SK-N-SH (cell line): ENCODE measurements at regions not wholly inside any gene's neighbourhood (a gene's known extent, or its start where the extent isn't known, plus 50 kb on each side); places are given as distances from the start of the nearest gene placed in this dataset.

Source experiments
- CTCF ChIA-PET: fragments of 300-600, 350-600 bp; formaldehyde crosslinking; extraction: SDS; loops from one replicate; lab custom pipeline; 2021; lab: Yijun Ruan, JAX
- POLR2A ChIA-PET: fragments of 350-600 bp; sonication (Branson Sonifier 250); formaldehyde crosslinking; extraction: SDS; loops from one replicate; lab custom pipeline; 2020; ENCODE audit warnings: antibody characterized with exemption, inconsistent platforms; lab: Yijun Ruan, JAX
- DNase-seq: peaks from one replicate; pipeline ENCODE4 v3.0.0; 2012
- H2AFZ ChIP-seq: fragments of 200-600 bp; sonication (generic); 2 replicates; pipeline ENCODE4 v1.8.1; 2016; ENCODE audit warnings: antibody characterized with exemption, mild to moderate bottlenecking, low read depth
- H3F3A ChIP-seq: fragments of 200-600 bp; sonication (generic); replicated peaks from 2 replicates; pipeline ENCODE3; 2016; ENCODE audit warnings: antibody characterized with exemption, mild to moderate bottlenecking; ENCODE audit not compliant: insufficient read depth
- H3K27ac ChIP-seq, 2 experiments: fragments of 200-500 bp in 1 of 2; fragments of 200-600 bp in 1 of 2; sonication (Bioruptor generic) in 1 of 2; sonication (generic), shearing (Covaris generic) in 1 of 2; 2 replicates each; pipeline versions ENCODE4 v1.5.1 to v1.6.1; 2014 to 2016; ENCODE audit warnings: low read depth in 2 of 2, inconsistent platforms in 1 of 2, low read length in 1 of 2, mild to moderate bottlenecking in 1 of 2, mixed read lengths in 1 of 2
- H3K27me3 ChIP-seq: fragments of 200-600 bp; sonication (generic), shearing (Covaris generic); 2 replicates; pipeline ENCODE4 v1.6.1; 2016; ENCODE audit warnings: mixed run types; ENCODE audit not compliant: insufficient read depth
- H3K36me3 ChIP-seq, 2 experiments: fragments of 200-500 bp in 1 of 2; fragments of 200-600 bp in 1 of 2; sonication (Bioruptor generic) in 1 of 2; sonication (generic) in 1 of 2; replicated peaks in 1 of 2; 2 replicates each; pipeline versions ENCODE3 to v1.5.1; 2014 to 2016; ENCODE audit warnings: low read length in 1 of 2, mild to moderate bottlenecking in 1 of 2; ENCODE audit not compliant: insufficient read depth in 2 of 2, control insufficient read depth in 1 of 2
- H3K4me1 ChIP-seq, 2 experiments: fragments of 200-500 bp in 1 of 2; fragments of 200-600 bp in 1 of 2; sonication (Bioruptor generic) in 1 of 2; sonication (generic), shearing (Covaris generic) in 1 of 2; 2 replicates each; pipeline versions ENCODE4 v1.5.1 to v1.6.1; 2014 to 2016; ENCODE audit warnings: low read depth in 1 of 2, low read length in 1 of 2, mixed run types in 1 of 2; ENCODE audit not compliant: insufficient read depth in 2 of 2, control insufficient read depth in 1 of 2
- H3K4me2 ChIP-seq: fragments of 200-600 bp; sonication (generic), shearing (Covaris generic); 2 replicates; pipeline ENCODE4 v1.6.1; 2017; ENCODE audit warnings: mixed run types
- H3K4me3 ChIP-seq, 2 experiments: fragments of 200-500 bp in 1 of 2; fragments of 200-600 bp in 1 of 2; sonication (Bioruptor generic) in 1 of 2; sonication (generic), shearing (Covaris generic) in 1 of 2; 2 replicates each; pipeline versions ENCODE4 v1.5.1 to v1.8.1; 2014 to 2016; ENCODE audit warnings: low read depth in 2 of 2, inconsistent platforms in 1 of 2, low read length in 1 of 2, mild to moderate bottlenecking in 1 of 2, mixed read lengths in 1 of 2, moderate library complexity in 1 of 2
- H3K79me2 ChIP-seq: fragments of 200-600 bp; sonication (generic); 2 replicates; pipeline ENCODE4 v1.8.1; 2017; ENCODE audit warnings: mild to moderate bottlenecking; ENCODE audit not compliant: insufficient read depth
- H3K9ac ChIP-seq: fragments of 200-600 bp; sonication (generic); 2 replicates; pipeline ENCODE4 v1.6.1; 2017; ENCODE audit warnings: mixed run types
- H3K9me2 ChIP-seq: fragments of 200-600 bp; sonication (generic); 2 replicates; pipeline ENCODE4 v1.6.1; 2017; ENCODE audit warnings: mixed run types
- H3K9me3 ChIP-seq: fragments of 200-600 bp; sonication (generic); 2 replicates; pipeline ENCODE4 v1.6.1; 2017; ENCODE audit warnings: mixed run types, mild to moderate bottlenecking, moderate library complexity
- H4K20me1 ChIP-seq: fragments of 200-600 bp; sonication (generic); 2 replicates; pipeline ENCODE4 v1.6.1; 2017; ENCODE audit warnings: mild to moderate bottlenecking, mixed run types; ENCODE audit not compliant: insufficient read depth
- MEF2A ChIP-seq: IDR thresholded peaks from 2 replicates; pipeline ENCODE4 v1.4.0; 2012; ENCODE audit warnings: low read depth, borderline replicate concordance
- MXI1 ChIP-seq: IDR thresholded peaks from 2 replicates; pipeline ENCODE4 v1.6.1; 2012; ENCODE audit warnings: mild to moderate bottlenecking, low read depth, low read length, improper control_type of control experiment
- NFIC ChIP-seq: IDR thresholded peaks from 2 replicates; pipeline ENCODE4 v1.4.0; 2012; ENCODE audit warnings: borderline replicate concordance
- NRF1 ChIP-seq: IDR thresholded peaks from 2 replicates; pipeline ENCODE4 v1.6.1; 2012; ENCODE audit warnings: low read depth, mild to moderate bottlenecking, low read length
- SIN3A ChIP-seq: IDR thresholded peaks from 2 replicates; pipeline ENCODE4 v1.6.1; 2012; ENCODE audit warnings: low read depth, mild to moderate bottlenecking, low read length, moderate library complexity, borderline replicate concordance
- SMC3 ChIP-seq: IDR thresholded peaks from 2 replicates; pipeline ENCODE4 v1.6.1; 2012; ENCODE audit warnings: low read depth, low read length, improper control_type of control experiment
- TAF1 ChIP-seq: IDR thresholded peaks from 2 replicates; pipeline ENCODE4 v1.6.1; 2012; ENCODE audit warnings: low read depth, mild to moderate bottlenecking, low read length, moderate library complexity, borderline replicate concordance
- WGBS: methylation state at CpG from one replicate; pipeline ENCODE4 v1.1.6; 2017; ENCODE audit warnings: low lambda C conversion rate; 5-methylcytosine and 5-hydroxymethylcytosine counted together
- TF ChIP-seq, protein P1 (sequence below): IDR thresholded peaks from 2 replicates; pipeline ENCODE4; 2012
- TF ChIP-seq, protein P2 (sequence below): fragments of 150-350 bp; IDR thresholded peaks from 2 replicates; pipeline ENCODE4 v1.6.1; 2016; ENCODE audit warnings: mild to moderate bottlenecking, low read depth, low read length

DNA sequence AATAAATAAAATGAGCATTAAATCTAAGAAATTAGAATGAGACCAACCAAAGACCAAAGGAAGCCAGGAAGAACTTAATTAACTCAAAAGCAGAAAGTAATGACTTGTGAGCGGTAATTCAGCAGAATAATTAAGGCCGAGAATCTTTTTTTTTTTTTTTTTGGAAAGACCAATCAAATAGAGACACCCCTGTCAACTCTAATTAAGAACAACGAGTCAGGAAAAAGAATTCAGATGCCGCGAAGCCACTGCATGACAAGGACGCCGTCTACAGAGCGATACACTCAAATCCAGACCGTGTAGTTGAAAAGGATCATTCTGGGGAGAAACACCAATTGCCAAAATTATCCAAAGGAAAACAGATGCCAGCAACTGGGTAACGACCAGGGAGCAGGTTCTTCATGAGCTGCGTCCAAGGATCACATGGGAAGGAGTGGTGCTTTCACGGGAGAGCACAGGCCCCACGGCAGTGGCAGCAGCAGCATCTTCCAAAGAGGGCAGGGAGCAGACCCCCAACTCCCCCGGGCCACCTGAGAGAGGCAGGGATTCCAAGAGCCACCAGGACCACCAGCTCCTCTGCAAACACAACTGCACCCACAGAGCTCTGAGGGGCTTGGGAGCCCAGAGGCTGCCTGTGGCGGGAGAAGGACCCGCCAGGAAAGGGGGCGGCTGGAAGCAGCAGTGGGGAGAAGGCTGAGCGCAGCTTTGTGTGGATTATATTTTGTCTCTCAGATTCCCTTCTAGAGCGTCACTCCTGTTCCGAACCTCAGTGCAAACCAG is 469.8 kb downstream of the BRD1 start:
- TF ChIP-seq SMC3 (no peak), TAF1 (no peak), NFIC (no peak), SIN3A (no peak), NRF1 (no peak), MEF2A (no peak)
- CTCF ChIA-PET, result no interaction called here

DNA sequence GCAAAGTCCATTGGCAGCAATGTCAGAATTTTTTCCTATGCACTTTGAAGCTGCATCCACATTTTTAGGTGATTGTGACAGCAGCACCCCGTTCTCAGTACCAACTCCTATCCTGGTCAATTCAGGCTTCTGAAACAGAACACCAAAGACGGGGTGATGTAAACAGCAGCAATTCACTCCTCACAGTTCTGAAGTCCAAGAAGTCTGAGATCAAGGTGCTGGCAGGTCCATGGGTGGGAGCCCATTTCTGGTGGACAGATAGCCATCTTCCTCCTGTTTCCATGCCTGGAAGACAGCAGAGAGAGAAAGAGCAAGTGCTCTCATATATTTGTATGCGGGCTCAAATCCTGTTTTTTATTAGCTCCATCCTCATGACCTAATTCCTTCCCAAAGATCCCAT is 471.2 kb downstream of the BRD1 start:
- no peak overlapping the region for H2AFZ ChIP-seq
- no peak overlapping the region for H3K4me2 ChIP-seq
- no peaks in the 10 kb centered on the region for H3K4me1 ChIP-seq
- H4K20me1 ChIP-seq, result no peaks in the 10 kb centered on the region
- no peaks in the 10 kb centered on the region for H3K79me2 ChIP-seq
- no peak overlapping the region for H3K9ac ChIP-seq
- no peak for DNase-seq
- 6% methylated on average over 3 of the region's 3 CpGs for WGBS
- H3K4me3 ChIP-seq, result no peak overlapping the region
- H3F3A ChIP-seq, result no peaks in the 10 kb centered on the region
- no peak overlapping the region for H3K27ac ChIP-seq
- TF ChIP-seq, protein P1, sequence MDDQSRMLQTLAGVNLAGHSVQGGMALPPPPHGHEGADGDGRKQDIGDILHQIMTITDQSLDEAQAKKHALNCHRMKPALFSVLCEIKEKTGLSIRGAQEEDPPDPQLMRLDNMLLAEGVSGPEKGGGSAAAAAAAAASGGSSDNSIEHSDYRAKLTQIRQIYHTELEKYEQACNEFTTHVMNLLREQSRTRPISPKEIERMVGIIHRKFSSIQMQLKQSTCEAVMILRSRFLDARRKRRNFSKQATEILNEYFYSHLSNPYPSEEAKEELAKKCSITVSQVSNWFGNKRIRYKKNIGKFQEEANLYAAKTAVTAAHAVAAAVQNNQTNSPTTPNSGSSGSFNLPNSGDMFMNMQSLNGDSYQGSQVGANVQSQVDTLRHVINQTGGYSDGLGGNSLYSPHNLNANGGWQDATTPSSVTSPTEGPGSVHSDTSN, result no peak
- TF ChIP-seq MXI1, result no peak
- TF ChIP-seq, protein P2, sequence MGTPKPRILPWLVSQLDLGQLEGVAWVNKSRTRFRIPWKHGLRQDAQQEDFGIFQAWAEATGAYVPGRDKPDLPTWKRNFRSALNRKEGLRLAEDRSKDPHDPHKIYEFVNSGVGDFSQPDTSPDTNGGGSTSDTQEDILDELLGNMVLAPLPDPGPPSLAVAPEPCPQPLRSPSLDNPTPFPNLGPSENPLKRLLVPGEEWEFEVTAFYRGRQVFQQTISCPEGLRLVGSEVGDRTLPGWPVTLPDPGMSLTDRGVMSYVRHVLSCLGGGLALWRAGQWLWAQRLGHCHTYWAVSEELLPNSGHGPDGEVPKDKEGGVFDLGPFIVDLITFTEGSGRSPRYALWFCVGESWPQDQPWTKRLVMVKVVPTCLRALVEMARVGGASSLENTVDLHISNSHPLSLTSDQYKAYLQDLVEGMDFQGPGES, result no peak
- ChIA-PET POLR2A (no interaction called here), CTCF (no interaction called here)
- H3K36me3 ChIP-seq, result no peaks in the 10 kb centered on the region
- no peaks in the 10 kb centered on the region for H3K9me2 ChIP-seq
- peaks cover 13% of the 10 kb centered on the region; the same call in 1 of the 2 replicates for H3K27me3 ChIP-seq
- no peaks in the 10 kb centered on the region for H3K9me3 ChIP-seq

More for the DNA sequence above, 469.8 kb downstream of the BRD1 start:
- Histone ChIP-seq H3K9ac (no peak overlapping the region), H3K4me2 (no peak overlapping the region), H3F3A (no peaks in the 10 kb centered on the region), H4K20me1 (no peaks in the 10 kb centered on the region), H3K27ac (no peak overlapping the region), H3K9me3 (no peaks in the 10 kb centered on the region), H3K79me2 (no peaks in the 10 kb centered on the region), H3K9me2 (no peaks in the 10 kb centered on the region), H3K36me3 (no peaks in the 10 kb centered on the region), H2AFZ (no peak overlapping the region), H3K4me3 (no peak overlapping the region), H3K4me1 (no peaks in the 10 kb centered on the region), H3K27me3 (peaks cover 13% of the 10 kb centered on the region; the same call in 1 of the 2 replicates)
- no peak for DNase-seq
- 37% methylated on average over 17 of the region's 20 CpGs for WGBS
- POLR2A ChIA-PET, result no interaction called here
